HG03039 (cell line): ENCODE measurements at regions not wholly inside any gene's neighbourhood (a gene's known extent, or its start where the extent isn't known, plus 50 kb on each side); places are given as distances from the start of the nearest gene placed in this dataset.

Experiments
- ATAC-seq: cut with Tn5 transposase; IDR thresholded peaks from one replicate; pipeline ENCODE4 v1.9.1; 2021; ENCODE audit warnings: mild to moderate bottlenecking, moderate library complexity; ENCODE audit not compliant: unreplicated experiment

GRCh38 chr4:13059019-13059418 lies 425.1 kb downstream of the RAB28 start:
- ATAC-seq, result no peak

GRCh38 chr4:13056630-13057189 lies 427.4 kb downstream of the RAB28 start:
- no peak for ATAC-seq

- no peak for ATAC-seq
Measured at GRCh38 chr4:13054420-13054970, 429.6 kb downstream of the RAB28 start.

- ATAC-seq, result no peak
Measured at GRCh38 chr4:13047591-13047990, 436.5 kb downstream of the RAB28 start.

- no peak for ATAC-seq
Measured at GRCh38 chr4:13036841-13037240, 447.3 kb downstream of the RAB28 start.

GRCh38 chr4:13032936-13033335 lies 451.2 kb downstream of the RAB28 start:
- no peak for ATAC-seq

- ATAC-seq, result no peak
Measured at GRCh38 chr4:13024147-13025105, 459.7 kb downstream of the RAB28 start.

- ATAC-seq, result no peak
Measured at GRCh38 chr4:13007802-13008470, 476.2 kb downstream of the RAB28 start.

GRCh38 chr4:12993923-12994322 lies 490.2 kb downstream of the RAB28 start:
- no peak for ATAC-seq

GRCh38 chr4:12987284-12987683 lies 496.9 kb downstream of the RAB28 start:
- no peak for ATAC-seq

GRCh38 chr4:12979797-12980196 lies 504.3 kb downstream of the RAB28 start:
- ATAC-seq, result no peak

GRCh38 chr4:12978310-12978709 lies 505.8 kb downstream of the RAB28 start:
- no peak for ATAC-seq

- ATAC-seq, result no peak
Measured at GRCh38 chr4:12975511-12975910, 508.6 kb downstream of the RAB28 start.

- ATAC-seq, result no peak
Measured at GRCh38 chr4:12973522-12973921, 510.6 kb downstream of the RAB28 start.

GRCh38 chr4:12968345-12968744 lies 515.8 kb downstream of the RAB28 start:
- ATAC-seq, result no peak

- ATAC-seq, result no peak
Measured at GRCh38 chr4:12966726-12967125, 517.4 kb downstream of the RAB28 start.

GRCh38 chr4:12965334-12965733 lies 518.8 kb downstream of the RAB28 start:
- no peak for ATAC-seq

- no peak for ATAC-seq
Measured at GRCh38 chr4:12963912-12964311, 520.2 kb downstream of the RAB28 start.

GRCh38 chr4:12963291-12963690 lies 520.8 kb downstream of the RAB28 start:
- ATAC-seq, result no peak

GRCh38 chr4:12961713-12962112 lies 522.4 kb downstream of the RAB28 start:
- ATAC-seq, result no peak

- ATAC-seq, result no peak
Measured at GRCh38 chr4:12958436-12958835, 525.7 kb downstream of the RAB28 start.
